K562 (cell line): ENCODE measurements at regions not wholly inside any gene's neighbourhood (a gene's known extent, or its start where the extent isn't known, plus 50 kb on each side); places are given as distances from the start of the nearest gene placed in this dataset.

Source experiments
- ATAC-seq: fragments of 200-7000 bp; cut with Tn5 transposase; 3 replicates; pipeline ENCODE4 v1.9.1; 2020; ENCODE audit warnings: moderate library complexity
- BruUV-seq: library from RNA; stranded (reverse); fragments of 400-500 nt; replicated peaks from 2 replicates; lab custom pipeline; 2021; lab: Mats Ljungman, UMichigan
- CTCF ChIA-PET: fragments of 300-600 bp; formaldehyde crosslinking; extraction: SDS; loops from one replicate; lab custom pipeline; 2021; ENCODE audit warnings: low intra/inter-chr PET ratio; lab: Yijun Ruan, JAX
- POLR2A ChIA-PET: fragments of 300-600, 350-650 bp; sonication (Branson Sonifier 250); formaldehyde crosslinking; extraction: SDS; loops from one replicate; lab custom pipeline; 2021; ENCODE audit warnings: antibody characterized with exemption, inconsistent platforms; lab: Yijun Ruan, JAX
- DNase-seq, 4 experiments: peaks; one replicate each; pipeline versions ENCODE4 v3.0.0 to v3.0.0-alpha.2; 2011 to 2018; ENCODE audit warnings: low spot score in 3 of 4, mixed read lengths in 3 of 4; ENCODE audit errors: extremely low read depth in 1 of 4
- FAIRE-seq: peaks from 2 replicates; lab custom pipeline; 2011; peaks lifted over from hg19 to GRCh38; lab: Jason Lieb, UNC
- H2AFZ ChIP-seq: 2 replicates; pipeline ENCODE4 v1.6.0; 2011; ENCODE audit warnings: low read depth, low read length, control low read depth, inconsistent platforms
- H3K27ac ChIP-seq: fragments of 200-600 bp; 3 replicates; pipeline ENCODE4 v1.8.0; 2011; ENCODE audit warnings: low read depth, mild to moderate bottlenecking, control low read depth, inconsistent platforms, low read length, moderate library complexity, mixed read lengths; ENCODE audit errors: extremely low read depth
- H3K27me3 ChIP-seq, 2 experiments: fragments of 300-600 bp in 1 of 2; 2 replicates in 1 of 2; 3 replicates in 1 of 2; pipeline versions ENCODE4 v1.6.0 to v1.8.0; 2011; ENCODE audit warnings: inconsistent platforms in 2 of 2, low read length in 2 of 2, mild to moderate bottlenecking in 1 of 2, mixed read lengths in 1 of 2, moderate library complexity in 1 of 2; ENCODE audit not compliant: control insufficient read depth in 2 of 2, insufficient read depth in 2 of 2
- H3K36me3 ChIP-seq: fragments of 300-600 bp; 3 replicates; pipeline ENCODE4 v1.8.0; 2011; ENCODE audit warnings: mild to moderate bottlenecking, low read length, inconsistent platforms; ENCODE audit not compliant: control insufficient read depth, insufficient read depth
- H3K4me1 ChIP-seq, 2 experiments: fragments of 200-600 bp in 1 of 2; replicated peaks in 1 of 2; 2 replicates in 1 of 2; 3 replicates in 1 of 2; pipeline versions ENCODE4 v1.5.1 to v1.8.0; 2011; ENCODE audit warnings: inconsistent platforms in 2 of 2, low read length in 2 of 2, mild to moderate bottlenecking in 1 of 2, mixed read lengths in 1 of 2, moderate library complexity in 1 of 2; ENCODE audit not compliant: control insufficient read depth in 2 of 2, insufficient read depth in 2 of 2
- H3K4me2 ChIP-seq: 2 replicates; pipeline ENCODE4 v1.6.1; 2011; ENCODE audit warnings: low read length, control low read depth, inconsistent platforms, mixed read lengths; ENCODE audit not compliant: insufficient read depth
- H3K4me3 ChIP-seq: fragments of 200-600 bp; sonication (generic), shearing (Covaris generic); 2 replicates; pipeline ENCODE4 v1.5.1; 2016; ENCODE audit warnings: control low read depth, inconsistent platforms
- H3K79me2 ChIP-seq: fragments of 200-600 bp; 3 replicates; pipeline ENCODE4 v1.8.0; 2011; ENCODE audit warnings: low read length, inconsistent platforms; ENCODE audit not compliant: control insufficient read depth, insufficient read depth
- H3K9ac ChIP-seq, 2 experiments: 2 replicates each; pipeline versions ENCODE4 v1.6.0 to v1.6.1; 2011; ENCODE audit warnings: low read depth in 2 of 2, low read length in 2 of 2, control low read depth in 1 of 2, inconsistent platforms in 1 of 2, mild to moderate bottlenecking in 1 of 2, mixed read lengths in 1 of 2; ENCODE audit not compliant: insufficient read depth in 1 of 2
- H3K9me1 ChIP-seq: one replicate; pipeline ENCODE4 v1.6.0; 2011; ENCODE audit warnings: inconsistent platforms, mild to moderate bottlenecking, low read length, moderate library complexity; ENCODE audit not compliant: control insufficient read depth, insufficient read depth
- H3K9me3 ChIP-seq: replicated peaks from 2 replicates; pipeline ENCODE4 v1.5.1; 2011; ENCODE audit warnings: low read depth, low read length, inconsistent platforms; ENCODE audit not compliant: control insufficient read depth, insufficient read depth
- H4K20me1 ChIP-seq: replicated peaks from 2 replicates; pipeline ENCODE4 v1.6.1; 2011; ENCODE audit warnings: low read length, inconsistent platforms, mixed read lengths; ENCODE audit not compliant: control insufficient read depth, insufficient read depth
- CBX3 ChIP-seq, 2 experiments: IDR thresholded peaks; 1 replicate in 1 of 2; 2 replicates in 1 of 2; pipeline ENCODE4 v1.6.1; 2012; ENCODE audit warnings: inconsistent platforms in 2 of 2, low read length in 2 of 2, borderline replicate concordance in 1 of 2, control low read depth in 1 of 2
- DNMT1 ChIP-seq: fragments of 450-650 bp; IDR thresholded peaks from 2 replicates; pipeline ENCODE4 v1.6.1; 2016; ENCODE audit warnings: antibody characterized with exemption, mild to moderate bottlenecking
- MIER1 ChIP-seq: fragments of 450-650 bp; IDR thresholded peaks from 2 replicates; pipeline ENCODE4 v1.6.1; 2016; ENCODE audit warnings: antibody characterized with exemption, mild to moderate bottlenecking, low read depth
- NR3C1 ChIP-seq: sonication (generic); formaldehyde crosslinking; IDR thresholded peaks from 2 replicates; pipeline ENCODE4 v1.8.1; 2022; ENCODE audit warnings: missing genetic modification reagents
- RBM22 ChIP-seq: fragments of 200-400 bp; formaldehyde crosslinking; IDR thresholded peaks from 2 replicates; pipeline ENCODE4 v1.6.1; 2018; ENCODE audit warnings: low read length, low read depth; ENCODE audit not compliant: poor library complexity, severe bottlenecking
- RBM34 ChIP-seq: fragments of 200-400 bp; formaldehyde crosslinking; IDR thresholded peaks from 2 replicates; pipeline ENCODE4 v1.6.1; 2018; ENCODE audit warnings: low read length, borderline replicate concordance; ENCODE audit not compliant: insufficient read depth
- WGBS: fragments of 100-300 bp; shearing (Covaris generic); methylation state at CpG from one replicate; pipeline ENCODE4 v1.1.6; 2016; ENCODE audit warnings: low coverage, mixed read lengths; ENCODE audit not compliant: insufficient coverage; ENCODE audit errors: missing lambda C conversion rate; 5-methylcytosine and 5-hydroxymethylcytosine counted together
- in situ Hi-C: fragments of 300-500 bp; cut with MboI; formaldehyde crosslinking; loops from 4 replicates; pipeline ENCODE4 v1.15.0; 2018; ENCODE audit warnings: inconsistent platforms, mixed read lengths
- intact Hi-C: fragments of 100-400 bp; cut with micrococcal nuclease; formaldehyde crosslinking; loops from 2 replicates; pipeline ENCODE4 v1.14.2; 2022
- TF ChIP-seq, protein P1 (sequence below): fragments of 450-650 bp; formaldehyde crosslinking; IDR thresholded peaks from 2 replicates; pipeline ENCODE4 v1.4.0; 2022; ENCODE audit warnings: missing genetic modification characterization

DNA sequence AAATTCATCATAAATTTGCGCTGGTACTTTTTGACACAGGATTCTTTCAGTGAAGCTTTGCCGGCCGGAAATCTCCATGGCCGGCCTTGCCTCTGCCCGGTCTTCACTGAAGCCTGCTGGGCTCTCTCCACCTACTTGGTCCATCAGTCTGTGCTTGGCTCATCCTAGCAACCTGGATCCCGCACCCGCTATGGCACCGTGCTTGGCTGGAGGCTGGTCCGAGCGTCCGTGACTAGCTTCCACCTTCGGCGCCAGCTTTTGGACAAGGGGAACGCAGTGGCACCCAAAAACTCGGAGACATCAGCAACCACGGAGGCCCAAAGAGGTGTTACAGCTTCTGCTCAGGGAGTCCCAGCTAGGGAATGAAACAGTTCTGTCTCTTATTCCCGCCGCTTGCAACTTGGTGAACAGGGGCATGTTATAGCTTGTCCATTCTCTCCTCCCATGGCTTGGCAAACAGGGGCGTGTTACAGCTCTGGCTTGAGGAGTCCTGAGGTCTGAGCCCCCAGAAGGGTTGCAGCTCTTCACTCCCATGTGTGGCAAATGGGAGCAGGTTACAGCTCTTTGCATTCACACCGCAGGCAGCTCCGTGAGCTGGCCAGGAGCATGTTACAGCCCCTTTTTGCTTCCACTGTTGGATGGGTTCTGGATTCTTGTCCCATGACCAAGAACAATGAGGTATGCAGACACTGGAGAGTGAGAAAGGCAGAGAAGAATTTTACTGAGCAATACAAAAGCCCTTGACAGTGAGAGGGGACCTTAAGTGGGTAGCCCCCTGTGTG lies 204.2 kb downstream of the DIPK2A start:
- in situ Hi-C loops, result no loop called here
- ATAC-seq, result no peak
- WGBS, result 3% methylated on average over 21 of the region's 21 CpGs

More for the DNA sequence above, 204.2 kb downstream of the DIPK2A start:
- Histone ChIP-seq H3K27ac (no peak overlapping the region), H4K20me1 (no peaks in the 10 kb centered on the region), H3K4me2 (no peak overlapping the region), H3K27me3 (no peaks in the 10 kb centered on the region), H3K4me1 (no peaks in the 10 kb centered on the region), H3K9me3 (no peaks in the 10 kb centered on the region)
- BruUV-seq, result no TSS peak
- TF ChIP-seq, protein P1, sequence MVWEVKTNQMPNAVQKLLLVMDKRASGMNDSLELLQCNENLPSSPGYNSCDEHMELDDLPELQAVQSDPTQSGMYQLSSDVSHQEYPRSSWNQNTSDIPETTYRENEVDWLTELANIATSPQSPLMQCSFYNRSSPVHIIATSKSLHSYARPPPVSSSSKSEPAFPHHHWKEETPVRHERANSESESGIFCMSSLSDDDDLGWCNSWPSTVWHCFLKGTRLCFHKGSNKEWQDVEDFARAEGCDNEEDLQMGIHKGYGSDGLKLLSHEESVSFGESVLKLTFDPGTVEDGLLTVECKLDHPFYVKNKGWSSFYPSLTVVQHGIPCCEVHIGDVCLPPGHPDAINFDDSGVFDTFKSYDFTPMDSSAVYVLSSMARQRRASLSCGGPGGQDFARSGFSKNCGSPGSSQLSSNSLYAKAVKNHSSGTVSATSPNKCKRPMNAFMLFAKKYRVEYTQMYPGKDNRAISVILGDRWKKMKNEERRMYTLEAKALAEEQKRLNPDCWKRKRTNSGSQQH (CRISPR knock-in tag), result no peak
- TF ChIP-seq NR3C1 (CRISPR knock-in tag) (no peak), RBM22 (no peak), MIER1 (no peak), RBM34 (no peak), CBX3 (IDR thresholded peaks at IDR 0.05; ENCODE audit: borderline replicate concordance in 1 of 2, low read length in 2 of 2) (no peak), DNMT1 (no peak)
- TF ChIP-seq, all 486 proteins: peak for 0
- Histone ChIP-seq H3K9me1 (no peaks in the 10 kb centered on the region), H3K36me3 (no peaks in the 10 kb centered on the region), H3K4me3 (no peak overlapping the region), H3K79me2 (no peaks in the 10 kb centered on the region), H3K9ac (no peak overlapping the region), H2AFZ (no peak overlapping the region)
- POLR2A ChIA-PET, result interaction anchor here (1.0 kb wide), 1 partner anchor 142 kb away, joined by 3 read pairs; no protein-coding TSS in a partner anchor
- intact Hi-C loops, result no loop called here
- no peak for DNase-seq
- FAIRE-seq, result no peak
- CTCF ChIA-PET, result no interaction called here
